B cell (primary cell): ENCODE measurements at regions not wholly inside any gene's neighbourhood (a gene's known extent, or its start where the extent isn't known, plus 50 kb on each side); places are given as distances from the start of the nearest gene placed in this dataset.

Experiments
- CTCF ChIP-seq: fragments of 200-600 bp; IDR thresholded peaks from one replicate; pipeline ENCODE4 v1.8.0; 2022; ENCODE audit warnings: antibody characterized with exemption, mild to moderate bottlenecking
- EZH2 ChIP-seq: IDR thresholded peaks from 2 replicates; pipeline ENCODE4 v1.6.1; 2012; ENCODE audit warnings: borderline replicate concordance, low read depth, mild to moderate bottlenecking, moderate library complexity, low read length; ENCODE audit not compliant: insufficient read depth, poor library complexity, severe bottlenecking

GRCh38 chr4:15240764-15241163 is 187.1 kb upstream of the C1QTNF7 start:
- no peak for TF ChIP-seq CTCF
- TF ChIP-seq EZH2: no peak
